NOMO-1 treated with DMSO at 0.1 percent for 48 hours (cell line): ENCODE measurements at regions not wholly inside any gene's neighbourhood (a gene's known extent, or its start where the extent isn't known, plus 50 kb on each side); places are given as distances from the start of the nearest gene placed in this dataset.
"Not testable (repeated sequence)": the region's sequence is repeated elsewhere in the genome, so short reads cannot be mapped to it uniquely, and the experiment has no call there.

Experiments used
- DNase-seq: peaks from one replicate; lab custom pipeline; 2025; ENCODE audit not compliant: unreplicated experiment; lab: John Stamatoyannopoulos, UW

- no peak for DNase-seq
Measured at GRCh38 chr5:130365956-130366355, 461.7 kb downstream of the CHSY3 start.

- DNase-seq = no peak
Measured at GRCh38 chr5:130350131-130350530, 445.9 kb downstream of the CHSY3 start.

GRCh38 chr5:130337179-130337888, 433.1 kb downstream of the CHSY3 start:
- DNase-seq = no peak

- no peak for DNase-seq
Measured at GRCh38 chr5:130335117-130335516, 430.9 kb downstream of the CHSY3 start.

- no peak for DNase-seq
Measured at GRCh38 chr5:130333089-130333488, 428.8 kb downstream of the CHSY3 start.

GRCh38 chr5:130331332-130331731, 427.1 kb downstream of the CHSY3 start:
- no peak for DNase-seq

GRCh38 chr5:130324953-130325671, 420.8 kb downstream of the CHSY3 start:
- no peak for DNase-seq

- DNase-seq = peak; percentile 96
Measured at GRCh38 chr5:130323804-130324454, 419.7 kb downstream of the CHSY3 start.

- no peak for DNase-seq
Measured at GRCh38 chr5:130321931-130322330, 417.7 kb downstream of the CHSY3 start.

GRCh38 chr5:130316971-130317680, 412.9 kb downstream of the CHSY3 start:
- DNase-seq = no peak

GRCh38 chr5:130295235-130295634, 391.0 kb downstream of the CHSY3 start:
- no peak for DNase-seq

GRCh38 chr5:130294798-130295197, 390.5 kb downstream of the CHSY3 start:
- DNase-seq = not testable (repeated sequence)

- DNase-seq = no peak
Measured at GRCh38 chr5:130290219-130290618, 386.0 kb downstream of the CHSY3 start.

GRCh38 chr5:130289132-130290088, 385.1 kb downstream of the CHSY3 start:
- DNase-seq = no peak

- DNase-seq = no peak
Measured at GRCh38 chr5:130287438-130287837, 383.2 kb downstream of the CHSY3 start.

GRCh38 chr5:130286971-130287370, 382.7 kb downstream of the CHSY3 start:
- DNase-seq = no peak

GRCh38 chr5:130282049-130282448, 377.8 kb downstream of the CHSY3 start:
- DNase-seq = no peak

- no peak for DNase-seq
Measured at GRCh38 chr5:130280528-130281217, 376.4 kb downstream of the CHSY3 start.

GRCh38 chr5:130279386-130279785, 375.1 kb downstream of the CHSY3 start:
- DNase-seq = no peak

GRCh38 chr5:130278136-130278535, 373.9 kb downstream of the CHSY3 start:
- DNase-seq = no peak
